ENCODE measurements at regions not wholly inside any gene's neighbourhood (a gene's known extent, or its start where the extent isn't known, plus 50 kb on each side); places are given as distances from the start of the nearest gene placed in this dataset.

- Histone ChIP-seq H3K9me2 (ENCODE audit: insufficient read depth) (no peaks in the 10 kb centered on the region), H3K9ac (ENCODE audit: low read length) (no peak overlapping the region), H3K79me2 (ENCODE audit: insufficient read depth, low read length) (no peaks in the 10 kb centered on the region), H3K4me3 (replicated peaks in 1 of 2; ENCODE audit: low read depth in 1 of 2, low read length in 2 of 2) (no peak overlapping the region), H3K9me3 (ENCODE audit: control insufficient read depth in 1 of 2, insufficient read depth in 1 of 2, low read depth in 1 of 2, low read length in 2 of 2) (no peaks in the 10 kb centered on the region), H3K36me3 (ENCODE audit: control insufficient read depth in 1 of 2, insufficient read depth in 2 of 2, low read length in 2 of 2) (no peaks in the 10 kb centered on the region), H2AFZ (ENCODE audit: low read depth, low read length, poor library complexity, severe bottlenecking) (no peak overlapping the region), H3K27me3 (ENCODE audit: insufficient read depth, low read length) (no peaks in the 10 kb centered on the region), H3K27ac (ENCODE audit: low read depth, low read length) (no peak overlapping the region), H3K4me2 (ENCODE audit: low read length) (no peak overlapping the region), H3K4me1 (ENCODE audit: control insufficient read depth in 1 of 2, insufficient read depth in 2 of 2, low read length in 2 of 2) (no peaks in the 10 kb centered on the region), H4K20me1 (ENCODE audit: insufficient read depth) (no peaks in the 10 kb centered on the region)
- BruUV-seq (replicated peaks) = no TSS peak
- RAD21 ChIA-PET (ENCODE audit: low non-redundant PET in 1 of 2, low total read pairs in 2 of 2, uncharacterized antibody in 2 of 2, unreplicated experiment in 2 of 2) = no interaction called here
- POLR2A ChIA-PET = no interaction called here
- ATAC-seq (no peak), DNase-seq (ENCODE audit: low read depth, low spot score) (no peak)
- no peak for TF ChIP-seq ATF3 (IDR thresholded peaks at IDR 0.05)
- no peak for TF ChIP-seq FOSL1 (IDR thresholded peaks at IDR 0.05; ENCODE audit: low read depth)
- no peak for TF ChIP-seq CTCF (IDR thresholded peaks at IDR 0.05 in 2 of 3, conservative IDR thresholded peaks at IDR 0.05 in 1 of 3; ENCODE audit: borderline replicate concordance in 1 of 3, insufficient read depth in 1 of 3, low read depth in 2 of 3, low read length in 2 of 3)
- TF ChIP-seq YY1 (IDR thresholded peaks at IDR 0.05; ENCODE audit: extremely low read depth, insufficient replicate concordance, low read depth, low read length) = no peak
- TF ChIP-seq SRF (IDR thresholded peaks at IDR 0.05; ENCODE audit: low read depth) = no peak
- TF ChIP-seq POLR2AphosphoS5 (IDR thresholded peaks at IDR 0.05; ENCODE audit: low read depth, low read length) = no peak
- no peak for TF ChIP-seq TCF7L2 (IDR thresholded peaks at IDR 0.05; ENCODE audit: borderline replicate concordance, extremely low read depth, insufficient read depth, insufficient read length)
- TF ChIP-seq RAD21 (IDR thresholded peaks at IDR 0.05; ENCODE audit: low read depth) = no peak
- TF ChIP-seq POLR2A (IDR thresholded peaks at IDR 0.05; ENCODE audit: borderline replicate concordance, extremely low read depth, insufficient read depth, insufficient read length) = no peak
- no peak for TF ChIP-seq JUND (IDR thresholded peaks at IDR 0.05)
- TF ChIP-seq EZH2phosphoT487 (IDR thresholded peaks at IDR 0.05; ENCODE audit: borderline replicate concordance) = no peak
- TF ChIP-seq SIN3A (IDR thresholded peaks at IDR 0.05; ENCODE audit: low read depth) = no peak
- intact Hi-C loops (cut with micrococcal nuclease) = no loop called here
- CTCF ChIA-PET = no interaction called here
These were observed 318.6 kb downstream of the CSNK1G3 start for GRCh38 chr5:123830575-123830974.

Data from HCT116 (cell line).